Loucy (cell line): ENCODE measurements at regions not wholly inside any gene's neighbourhood (a gene's known extent, or its start where the extent isn't known, plus 50 kb on each side); places are given as distances from the start of the nearest gene placed in this dataset.

Experiments used
- EZH2phosphoT487 ChIP-seq: fragments of 200-600 bp; IDR thresholded peaks from 2 replicates; pipeline ENCODE4 v1.6.1; 2018; ENCODE audit warnings: antibody characterized with exemption, mild to moderate bottlenecking, moderate library complexity, borderline replicate concordance
- TF ChIP-seq, protein P1 (sequence below): fragments of 200-600 bp; sonication (generic); conservative IDR thresholded peaks from 2 replicates; pipeline ENCODE4 v1.5.1; 2014; ENCODE audit warnings: mild to moderate bottlenecking, antibody characterized with exemption, low read length

DNA sequence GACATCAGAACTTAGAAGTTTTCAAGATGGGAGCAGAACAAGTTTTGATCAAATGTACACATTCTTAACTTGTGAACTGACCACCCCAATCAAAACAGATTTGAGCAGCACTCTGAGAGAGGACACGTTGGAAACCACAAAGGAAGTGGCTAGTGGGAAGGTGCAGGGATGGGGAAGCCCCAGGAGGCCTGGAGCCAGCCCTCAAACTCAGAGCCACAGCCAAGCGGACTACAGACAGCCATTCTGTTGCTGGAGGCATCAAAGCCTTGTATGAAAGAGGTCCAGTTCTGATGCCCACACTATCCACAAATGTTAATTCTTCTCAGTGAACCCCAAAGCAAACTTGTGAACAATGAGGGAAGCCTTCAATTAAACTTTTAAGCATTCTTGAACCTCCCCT, 143.6 kb upstream of the RAB4A start:
- TF ChIP-seq, protein P1, sequence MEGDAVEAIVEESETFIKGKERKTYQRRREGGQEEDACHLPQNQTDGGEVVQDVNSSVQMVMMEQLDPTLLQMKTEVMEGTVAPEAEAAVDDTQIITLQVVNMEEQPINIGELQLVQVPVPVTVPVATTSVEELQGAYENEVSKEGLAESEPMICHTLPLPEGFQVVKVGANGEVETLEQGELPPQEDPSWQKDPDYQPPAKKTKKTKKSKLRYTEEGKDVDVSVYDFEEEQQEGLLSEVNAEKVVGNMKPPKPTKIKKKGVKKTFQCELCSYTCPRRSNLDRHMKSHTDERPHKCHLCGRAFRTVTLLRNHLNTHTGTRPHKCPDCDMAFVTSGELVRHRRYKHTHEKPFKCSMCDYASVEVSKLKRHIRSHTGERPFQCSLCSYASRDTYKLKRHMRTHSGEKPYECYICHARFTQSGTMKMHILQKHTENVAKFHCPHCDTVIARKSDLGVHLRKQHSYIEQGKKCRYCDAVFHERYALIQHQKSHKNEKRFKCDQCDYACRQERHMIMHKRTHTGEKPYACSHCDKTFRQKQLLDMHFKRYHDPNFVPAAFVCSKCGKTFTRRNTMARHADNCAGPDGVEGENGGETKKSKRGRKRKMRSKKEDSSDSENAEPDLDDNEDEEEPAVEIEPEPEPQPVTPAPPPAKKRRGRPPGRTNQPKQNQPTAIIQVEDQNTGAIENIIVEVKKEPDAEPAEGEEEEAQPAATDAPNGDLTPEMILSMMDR: no peak
- no peak for TF ChIP-seq EZH2phosphoT487
